GM12891 (cell line): ENCODE measurements at regions not wholly inside any gene's neighbourhood (a gene's known extent, or its start where the extent isn't known, plus 50 kb on each side); places are given as distances from the start of the nearest gene placed in this dataset.

ENCODE experiments used
- POLR2A ChIP-seq: IDR thresholded peaks from 2 replicates; pipeline ENCODE4 v1.6.1; 2011; ENCODE audit warnings: low read depth, low read length, control low read depth
- POLR2AphosphoS5 ChIP-seq: IDR thresholded peaks from 2 replicates; pipeline ENCODE4 v1.6.1; 2011; ENCODE audit warnings: low read depth, low read length, control low read depth
- SPI1 ChIP-seq: IDR thresholded peaks from 2 replicates; pipeline ENCODE4 v1.6.1; 2011; ENCODE audit warnings: low read depth, low read length, control low read depth

DNA sequence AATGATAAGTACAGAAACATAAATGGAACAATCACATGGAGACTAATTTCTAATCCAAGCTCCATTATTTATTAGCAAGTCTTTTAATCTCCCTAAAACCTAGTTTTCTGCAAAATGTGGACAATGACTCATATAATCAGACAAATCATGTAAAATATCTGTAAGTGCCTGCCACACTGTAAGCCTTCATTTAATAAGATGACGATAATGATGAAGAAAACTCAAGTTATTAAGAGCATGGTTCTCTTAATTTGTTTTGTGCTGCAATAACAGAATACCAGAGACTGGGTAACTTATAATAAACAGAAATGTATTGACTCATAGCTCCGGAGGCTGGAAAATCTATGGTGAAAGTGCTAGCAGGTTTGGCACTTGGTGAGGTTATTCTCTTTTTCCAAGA is 535.3 kb upstream of the LRFN5 start:
- TF ChIP-seq SPI1 (no peak), POLR2AphosphoS5 (no peak), POLR2A (no peak)
